ENCODE measurements at regions not wholly inside any gene's neighbourhood (a gene's known extent, or its start where the extent isn't known, plus 50 kb on each side); places are given as distances from the start of the nearest gene placed in this dataset.

DNA sequence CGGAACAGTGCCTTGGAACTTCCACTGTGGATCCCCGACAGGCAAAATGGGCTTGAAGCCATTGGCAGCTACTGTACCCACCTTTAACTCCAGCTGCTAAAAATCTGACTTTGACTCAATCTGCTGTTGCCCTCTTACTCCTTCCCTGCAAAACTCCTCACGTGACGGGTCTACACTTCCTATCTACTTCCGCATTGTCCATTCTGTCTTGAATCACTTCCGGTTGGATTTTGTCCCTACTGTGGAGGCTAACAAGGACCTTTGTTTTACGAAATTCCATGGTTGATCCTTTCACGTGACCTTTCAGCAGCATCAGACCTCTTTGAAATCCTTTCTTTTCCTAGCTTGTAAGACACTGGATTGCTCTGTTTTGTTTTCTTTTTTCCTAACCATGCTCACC is 268.4 kb downstream of the PRDM2 start:
- TF ChIP-seq CTCF (IDR thresholded peaks at IDR 0.05), result no peak
- TF ChIP-seq EP300 (IDR thresholded peaks at IDR 0.05), result no peak
